HEK293 (cell line): ENCODE measurements at regions not wholly inside any gene's neighbourhood (a gene's known extent, or its start where the extent isn't known, plus 50 kb on each side); places are given as distances from the start of the nearest gene placed in this dataset.

Source experiments
- CTCF ChIA-PET: fragments of 350-600 bp; formaldehyde crosslinking; extraction: SDS; loops from one replicate; lab custom pipeline; 2021; ENCODE audit warnings: antibody characterized with exemption; lab: Yijun Ruan, JAX
- POLR2A ChIA-PET: fragments of 300-600 bp; formaldehyde crosslinking; extraction: SDS; loops from one replicate; lab custom pipeline; 2020; ENCODE audit warnings: antibody characterized with exemption, inconsistent platforms; lab: Yijun Ruan, JAX
- H3K27ac ChIP-seq: fragments of 200-500 bp; sonication (Bioruptor generic); 2 replicates; pipeline ENCODE4 v1.5.1; 2014; ENCODE audit warnings: low read depth, low read length, control low read depth, inconsistent platforms; ENCODE audit errors: extremely low read depth
- H3K36me3 ChIP-seq, 2 experiments: fragments of 200-500 bp in 1 of 2; sonication (Bioruptor generic) in 1 of 2; 1 replicate in 1 of 2; 2 replicates in 1 of 2; pipeline ENCODE4 v1.5.1; 2014 to 2017; ENCODE audit warnings: inconsistent platforms in 2 of 2, low read length in 2 of 2; ENCODE audit not compliant: control insufficient read depth in 2 of 2, insufficient read depth in 1 of 2
- H3K4me1 ChIP-seq: fragments of 200-500 bp; sonication (Bioruptor generic); 2 replicates; pipeline ENCODE4 v1.5.1; 2014; ENCODE audit warnings: mild to moderate bottlenecking, low read length, inconsistent platforms; ENCODE audit not compliant: control insufficient read depth, insufficient read depth
- H3K4me3 ChIP-seq: 2 replicates; pipeline ENCODE4 v1.5.1; 2011; ENCODE audit warnings: low read depth, mild to moderate bottlenecking, control low read depth, low read length, moderate library complexity
- H3K9me3 ChIP-seq: fragments of 200-500 bp; sonication (Bioruptor generic); 2 replicates; pipeline ENCODE4 v1.5.1; 2014; ENCODE audit warnings: low read depth, low read length, inconsistent platforms; ENCODE audit not compliant: control insufficient read depth, insufficient read depth
- GLIS1 ChIP-seq: fragments of 450-650 bp; formaldehyde crosslinking; IDR thresholded peaks from 2 replicates; pipeline ENCODE4 v1.5.1; 2016; ENCODE audit warnings: missing biosample characterization, missing genetic modification characterization
- KLF1 ChIP-seq: fragments of 450-650 bp; formaldehyde crosslinking; IDR thresholded peaks from 2 replicates; pipeline ENCODE4 v1.5.1; 2016; ENCODE audit warnings: missing biosample characterization, missing genetic modification characterization
- PBX3 ChIP-seq: sonication (generic); formaldehyde crosslinking; IDR thresholded peaks from 2 replicates; pipeline ENCODE4 v1.8.1; 2022; ENCODE audit warnings: mild to moderate bottlenecking, moderate library complexity, missing genetic modification reagents
- SALL2 ChIP-seq: fragments of 450-650 bp; formaldehyde crosslinking; IDR thresholded peaks from 2 replicates; pipeline ENCODE4 v1.5.0; 2017; ENCODE audit warnings: missing biosample characterization, mild to moderate bottlenecking, missing genetic modification characterization, borderline replicate concordance
- SCRT1 ChIP-seq: fragments of 450-650 bp; formaldehyde crosslinking; IDR thresholded peaks from 2 replicates; pipeline ENCODE4 v1.5.1; 2016; ENCODE audit warnings: missing biosample characterization, missing genetic modification characterization, borderline replicate concordance
- SCRT2 ChIP-seq: fragments of 450-650 bp; formaldehyde crosslinking; IDR thresholded peaks from 2 replicates; pipeline ENCODE4 v1.5.1; 2016; ENCODE audit warnings: missing biosample characterization, missing genetic modification characterization
- SETDB1 ChIP-seq: IDR thresholded peaks from one replicate; pipeline ENCODE4 v1.6.1; 2017; ENCODE audit warnings: mild to moderate bottlenecking, low read length, moderate library complexity, mixed read lengths; ENCODE audit not compliant: insufficient read length
- WT1 ChIP-seq: fragments of 450-650 bp; formaldehyde crosslinking; IDR thresholded peaks from 2 replicates; pipeline ENCODE4 v1.5.1; 2016; ENCODE audit warnings: missing biosample characterization, missing genetic modification characterization
- ZNF140 ChIP-seq: fragments of 450-650 bp; formaldehyde crosslinking; IDR thresholded peaks from 2 replicates; pipeline ENCODE4 v1.5.1; 2016; ENCODE audit warnings: missing biosample characterization, missing genetic modification characterization
- ZNF211 ChIP-seq: fragments of 450-650 bp; formaldehyde crosslinking; IDR thresholded peaks from 2 replicates; pipeline ENCODE4 v1.5.1; 2016; ENCODE audit warnings: low read depth, missing biosample characterization, missing genetic modification characterization
- ZNF391 ChIP-seq: fragments of 450-650 bp; formaldehyde crosslinking; IDR thresholded peaks from 2 replicates; pipeline ENCODE4 v1.5.1; 2016; ENCODE audit warnings: low read depth, missing biosample characterization, missing genetic modification characterization, borderline replicate concordance
- ZNF404 ChIP-seq: fragments of 450-650 bp; formaldehyde crosslinking; IDR thresholded peaks from 2 replicates; pipeline ENCODE4 v1.5.1; 2017; ENCODE audit warnings: missing biosample characterization, missing genetic modification characterization
- ZNF416 ChIP-seq: fragments of 450-650 bp; formaldehyde crosslinking; IDR thresholded peaks from 2 replicates; pipeline ENCODE4 v1.5.1; 2016; ENCODE audit warnings: missing biosample characterization, missing genetic modification characterization
- ZNF426 ChIP-seq: fragments of 450-650 bp; formaldehyde crosslinking; IDR thresholded peaks from 2 replicates; pipeline ENCODE4 v1.5.1; 2017; ENCODE audit warnings: missing biosample characterization, missing genetic modification characterization, mild to moderate bottlenecking, inconsistent platforms, moderate library complexity
- ZNF510 ChIP-seq: fragments of 450-650 bp; formaldehyde crosslinking; IDR thresholded peaks from 2 replicates; pipeline ENCODE4 v1.5.1; 2018; ENCODE audit warnings: mild to moderate bottlenecking, missing genetic modification characterization, missing biosample characterization; ENCODE audit not compliant: insufficient replicate concordance
- ZNF548 ChIP-seq: fragments of 450-650 bp; formaldehyde crosslinking; IDR thresholded peaks from 2 replicates; pipeline ENCODE4 v1.5.1; 2016; ENCODE audit warnings: missing biosample characterization, missing genetic modification characterization
- ZNF561 ChIP-seq: fragments of 450-650 bp; IDR thresholded peaks from 2 replicates; pipeline ENCODE4 v1.5.1; 2018; ENCODE audit warnings: missing biosample characterization, missing genetic modification characterization, borderline replicate concordance
- ZNF585B ChIP-seq: fragments of 450-650 bp; formaldehyde crosslinking; IDR thresholded peaks from 2 replicates; pipeline ENCODE4 v1.5.1; 2016; ENCODE audit warnings: missing biosample characterization, missing genetic modification characterization
- ZNF777 ChIP-seq: fragments of 450-650 bp; formaldehyde crosslinking; IDR thresholded peaks from 2 replicates; pipeline ENCODE4 v1.5.1; 2017; ENCODE audit warnings: missing biosample characterization, missing genetic modification characterization, borderline replicate concordance
- ZSCAN16 ChIP-seq: fragments of 450-650 bp; formaldehyde crosslinking; IDR thresholded peaks from 2 replicates; pipeline ENCODE4 v1.5.1; 2016; ENCODE audit warnings: missing biosample characterization, missing genetic modification characterization
- TF ChIP-seq, protein P1 (sequence below): fragments of 450-650 bp; formaldehyde crosslinking; IDR thresholded peaks from 2 replicates; pipeline ENCODE4 v1.5.1; 2016; ENCODE audit warnings: missing biosample characterization, missing genetic modification characterization
- TF ChIP-seq, protein P2 (sequence below): fragments of 450-650 bp; formaldehyde crosslinking; conservative IDR thresholded peaks from 2 replicates; pipeline ENCODE4 v1.5.1; 2016; ENCODE audit warnings: low read depth, missing biosample characterization, missing genetic modification characterization

DNA sequence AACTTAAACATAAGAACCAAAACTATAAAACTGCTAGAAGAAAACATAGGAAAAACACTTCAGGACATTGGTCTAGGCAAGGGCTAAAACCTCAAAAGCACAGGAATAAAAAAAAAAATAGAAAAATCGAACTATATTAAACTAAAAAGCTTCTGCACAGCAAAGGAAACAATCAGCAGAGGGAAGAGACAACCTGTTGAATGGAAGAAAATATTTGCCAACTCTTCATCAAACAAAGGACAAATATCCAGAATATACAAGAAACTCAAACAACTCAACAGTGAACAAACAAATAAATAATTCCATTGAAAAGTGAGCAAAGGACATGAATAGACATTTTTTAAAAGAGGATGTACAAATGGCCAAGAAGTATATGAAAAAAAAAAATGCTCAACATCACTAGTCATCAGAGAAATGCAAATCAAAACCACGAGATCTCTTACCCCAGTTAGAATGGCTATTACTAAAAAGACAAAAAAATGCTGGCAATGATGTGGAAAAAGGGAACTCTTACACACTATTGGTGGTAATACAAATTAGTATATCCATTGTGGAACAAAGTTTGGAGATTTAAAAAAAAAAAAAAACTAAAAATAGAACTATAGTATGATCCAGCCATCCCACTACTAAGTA, 152.0 kb downstream of the NDUFA12 start:
- no peak overlapping the region for H3K27ac ChIP-seq
- no peaks in the 10 kb centered on the region for H3K9me3 ChIP-seq
- no peaks in the 10 kb centered on the region for H3K4me1 ChIP-seq
- POLR2A ChIA-PET: no interaction called here
- CTCF ChIA-PET: interaction anchor here (0.6 kb wide), 1 partner anchor 68 kb away, joined by 4 read pairs; no protein-coding TSS in a partner anchor
- no peak overlapping the region for H3K4me3 ChIP-seq
- H3K36me3 ChIP-seq: no peaks in the 10 kb centered on the region
- no peak for TF ChIP-seq WT1
- no peak for TF ChIP-seq ZNF404 (tag by site-specific recombination)
- peak; percentile 90 for TF ChIP-seq SCRT2
- TF ChIP-seq SALL2 (tag by site-specific recombination): no peak
- peak; percentile 95 for TF ChIP-seq SCRT1

- Histone ChIP-seq H3K9me3 (no peaks in the 10 kb centered on the region), H3K4me3 (no peak overlapping the region), H3K27ac (no peak overlapping the region), H3K4me1 (no peaks in the 10 kb centered on the region), H3K36me3 (no peaks in the 10 kb centered on the region)
- ChIA-PET CTCF (interaction anchor here (0.6 kb wide), 1 partner anchor 114 kb away, joined by 4 read pairs; no protein-coding TSS in a partner anchor), POLR2A (no interaction called here)
- TF ChIP-seq GLIS1 (tag by site-specific recombination) (0 out of 2 replicates have a peak, but pooled peaks have one; percentile 20), ZNF585B (tag by site-specific recombination) (no peak)
Measured at GRCh38 chr12:94849411-94849976, 154.0 kb downstream of the NDUFA12 start.

GRCh38 chr12:94848966-94849365, 154.5 kb downstream of the NDUFA12 start:
- TF ChIP-seq SETDB1 (no peak), ZNF391 (no peak), PBX3 (CRISPR knock-in tag) (no peak), ZNF416 (tag by site-specific recombination) (no peak), ZNF140 (tag by site-specific recombination) (no peak), ZNF426 (tag by site-specific recombination) (no peak)
- TF ChIP-seq, protein P1, sequence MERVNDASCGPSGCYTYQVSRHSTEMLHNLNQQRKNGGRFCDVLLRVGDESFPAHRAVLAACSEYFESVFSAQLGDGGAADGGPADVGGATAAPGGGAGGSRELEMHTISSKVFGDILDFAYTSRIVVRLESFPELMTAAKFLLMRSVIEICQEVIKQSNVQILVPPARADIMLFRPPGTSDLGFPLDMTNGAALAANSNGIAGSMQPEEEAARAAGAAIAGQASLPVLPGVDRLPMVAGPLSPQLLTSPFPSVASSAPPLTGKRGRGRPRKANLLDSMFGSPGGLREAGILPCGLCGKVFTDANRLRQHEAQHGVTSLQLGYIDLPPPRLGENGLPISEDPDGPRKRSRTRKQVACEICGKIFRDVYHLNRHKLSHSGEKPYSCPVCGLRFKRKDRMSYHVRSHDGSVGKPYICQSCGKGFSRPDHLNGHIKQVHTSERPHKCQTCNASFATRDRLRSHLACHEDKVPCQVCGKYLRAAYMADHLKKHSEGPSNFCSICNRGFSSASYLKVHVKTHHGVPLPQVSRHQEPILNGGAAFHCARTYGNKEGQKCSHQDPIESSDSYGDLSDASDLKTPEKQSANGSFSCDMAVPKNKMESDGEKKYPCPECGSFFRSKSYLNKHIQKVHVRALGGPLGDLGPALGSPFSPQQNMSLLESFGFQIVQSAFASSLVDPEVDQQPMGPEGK (tag by site-specific recombination): no peak
- CTCF ChIA-PET: no interaction called here
- POLR2A ChIA-PET: no interaction called here
- no peak overlapping the region for H3K27ac ChIP-seq
- H3K4me3 ChIP-seq: no peak overlapping the region
- H3K36me3 ChIP-seq: no peaks in the 10 kb centered on the region
- no peaks in the 10 kb centered on the region for H3K4me1 ChIP-seq
- H3K9me3 ChIP-seq: no peaks in the 10 kb centered on the region

DNA sequence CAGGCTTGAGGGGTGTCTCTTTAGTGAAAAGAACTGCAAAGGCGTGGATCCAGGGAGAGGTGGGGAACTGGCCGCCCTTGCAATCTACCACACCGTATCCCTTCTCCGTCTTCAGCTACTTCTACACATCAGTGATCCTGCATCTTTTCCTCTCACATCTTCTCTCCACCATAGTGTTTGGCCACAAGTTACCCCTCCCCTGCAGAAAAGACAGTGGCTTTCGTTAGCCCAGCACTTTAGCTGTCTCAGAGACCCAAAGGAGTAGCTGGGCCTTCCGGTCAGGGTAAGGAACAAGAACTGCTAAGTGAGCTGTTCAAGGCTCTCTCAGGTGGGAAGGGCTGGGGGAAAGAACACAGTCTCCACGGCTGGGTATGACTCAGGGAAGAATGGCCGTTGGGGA, 158.4 kb downstream of the NDUFA12 start:
- POLR2A ChIA-PET: no interaction called here
- Histone ChIP-seq H3K27ac (no peak overlapping the region), H3K4me1 (no peaks in the 10 kb centered on the region), H3K4me3 (no peak overlapping the region), H3K36me3 (no peaks in the 10 kb centered on the region), H3K9me3 (no peaks in the 10 kb centered on the region)
- CTCF ChIA-PET: interaction anchor here (1.1 kb wide), 1 partner anchor 241 kb away, joined by 4 read pairs; no protein-coding TSS in a partner anchor
- TF ChIP-seq ZNF510 (tag by site-specific recombination) (no peak), ZNF548 (tag by site-specific recombination) (no peak), KLF1 (tag by site-specific recombination) (no peak), ZNF561 (tag by site-specific recombination) (no peak), ZSCAN16 (tag by site-specific recombination) (no peak), ZNF777 (no peak), ZNF211 (no peak), ZNF426 (tag by site-specific recombination) (no peak)
- TF ChIP-seq, protein P2, sequence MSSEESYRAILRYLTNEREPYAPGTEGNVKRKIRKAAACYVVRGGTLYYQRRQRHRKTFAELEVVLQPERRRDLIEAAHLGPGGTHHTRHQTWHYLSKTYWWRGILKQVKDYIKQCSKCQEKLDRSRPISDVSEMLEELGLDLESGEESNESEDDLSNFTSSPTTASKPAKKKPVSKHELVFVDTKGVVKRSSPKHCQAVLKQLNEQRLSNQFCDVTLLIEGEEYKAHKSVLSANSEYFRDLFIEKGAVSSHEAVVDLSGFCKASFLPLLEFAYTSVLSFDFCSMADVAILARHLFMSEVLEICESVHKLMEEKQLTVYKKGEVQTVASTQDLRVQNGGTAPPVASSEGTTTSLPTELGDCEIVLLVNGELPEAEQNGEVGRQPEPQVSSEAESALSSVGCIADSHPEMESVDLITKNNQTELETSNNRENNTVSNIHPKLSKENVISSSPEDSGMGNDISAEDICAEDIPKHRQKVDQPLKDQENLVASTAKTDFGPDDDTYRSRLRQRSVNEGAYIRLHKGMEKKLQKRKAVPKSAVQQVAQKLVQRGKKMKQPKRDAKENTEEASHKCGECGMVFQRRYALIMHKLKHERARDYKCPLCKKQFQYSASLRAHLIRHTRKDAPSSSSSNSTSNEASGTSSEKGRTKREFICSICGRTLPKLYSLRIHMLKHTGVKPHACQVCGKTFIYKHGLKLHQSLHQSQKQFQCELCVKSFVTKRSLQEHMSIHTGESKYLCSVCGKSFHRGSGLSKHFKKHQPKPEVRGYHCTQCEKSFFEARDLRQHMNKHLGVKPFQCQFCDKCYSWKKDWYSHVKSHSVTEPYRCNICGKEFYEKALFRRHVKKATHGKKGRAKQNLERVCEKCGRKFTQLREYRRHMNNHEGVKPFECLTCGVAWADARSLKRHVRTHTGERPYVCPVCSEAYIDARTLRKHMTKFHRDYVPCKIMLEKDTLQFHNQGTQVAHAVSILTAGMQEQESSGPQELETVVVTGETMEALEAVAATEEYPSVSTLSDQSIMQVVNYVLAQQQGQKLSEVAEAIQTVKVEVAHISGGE: no peak
